Peyer's patch (tissue), 4 donors: ENCODE measurements at regions not wholly inside any gene's neighbourhood (a gene's known extent, or its start where the extent isn't known, plus 50 kb on each side); places are given as distances from the start of the nearest gene placed in this dataset.

Experiments
- DNase-seq, 3 donors: peaks; one replicate each; pipeline ENCODE4 v3.0.0-alpha.2; 2017 to 2019
- H3K27ac ChIP-seq, 4 donors: fragments of 200-600 bp; sonication (generic); one replicate each; pipeline ENCODE4 v1.5.1; 2016 to 2019
- H3K27me3 ChIP-seq, 2 donors: fragments of 200-600 bp; sonication (generic); one replicate each; pipeline ENCODE4 v1.5.1; 2019
- H3K36me3 ChIP-seq, 3 donors: fragments of 200-600 bp; sonication (generic); one replicate each; pipeline ENCODE4 v1.5.1; 2016 to 2019
- H3K4me1 ChIP-seq, 4 donors: fragments of 200-600 bp; sonication (generic); one replicate each; pipeline ENCODE4 v1.5.1; 2016 to 2019
- H3K4me3 ChIP-seq, 4 donors: fragments of 200-600 bp; sonication (generic); 1 replicate in 3 of 4; 2 replicates in 1 of 4; pipeline ENCODE4 v1.5.1; 2016 to 2019; ENCODE audit warnings: mild to moderate bottlenecking in 1 of 4
- H3K9me3 ChIP-seq, 4 donors: fragments of 200-600 bp; sonication (generic); one replicate each; pipeline ENCODE4 v1.5.1; 2016 to 2019; ENCODE audit warnings: mild to moderate bottlenecking in 1 of 4
- CTCF ChIP-seq, 6 experiments: fragments of 450-650 bp in 4 of 6; fragments of 200-600 bp in 2 of 6; sonication (generic) in 1 of 6; IDR thresholded peaks; one replicate each; pipeline ENCODE4 v1.5.1; 2017 to 2019; ENCODE audit warnings: antibody characterized with exemption in 6 of 6, mild to moderate bottlenecking in 3 of 6, moderate library complexity in 1 of 6
- POLR2A ChIP-seq, 2 donors: fragments of 450-650 bp; IDR thresholded peaks; one replicate each; pipeline ENCODE4 v1.5.1; 2017; ENCODE audit warnings: antibody characterized with exemption in 2 of 2, mild to moderate bottlenecking in 2 of 2, moderate library complexity in 2 of 2

- Histone ChIP-seq H3K36me3 (no peaks in the 10 kb centered on the region), H3K4me3 (no peak overlapping the region), H3K9me3 (peaks cover 0 to 12% (median 0%) of the 10 kb centered on the region in 4 donors), H3K27me3 (no peaks in the 10 kb centered on the region), H3K27ac (peak overlapping the region; percentile 25 to 59 (median 48)), H3K4me1 (no peaks in the 10 kb centered on the region)
- peak in 2 of 3 donors; percentile 28 to 42 for DNase-seq
- TF ChIP-seq POLR2A (IDR thresholded peaks at IDR 0.05) (no peak), CTCF (IDR thresholded peaks at IDR 0.05) (no peak)
These were observed 174.2 kb downstream of the DLL1 start for GRCh38 chr6:170116636-170117035.

- Histone ChIP-seq H3K4me1 (no peaks in the 10 kb centered on the region), H3K27ac (peak overlapping the region in 3 of 4 donors; percentile 13 to 59 (median 42)), H3K36me3 (no peaks in the 10 kb centered on the region), H3K4me3 (no peak overlapping the region), H3K27me3 (no peaks in the 10 kb centered on the region), H3K9me3 (no peaks in the 10 kb centered on the region)
- DNase-seq = peak in 2 of 3 donors; percentile 34 to 49
- TF ChIP-seq CTCF (IDR thresholded peaks at IDR 0.05) = no peak
- no peak for TF ChIP-seq POLR2A (IDR thresholded peaks at IDR 0.05)
These were observed 175.7 kb downstream of the DLL1 start for GRCh38 chr6:170114956-170115855.

- no peaks in the 10 kb centered on the region for H3K27me3 ChIP-seq
- peak in 1 of 3 donors; percentile 29 for DNase-seq
- H3K4me1 ChIP-seq = no peaks in the 10 kb centered on the region
- H3K9me3 ChIP-seq = no peaks in the 10 kb centered on the region
- no peak overlapping the region for H3K27ac ChIP-seq
- TF ChIP-seq CTCF (IDR thresholded peaks at IDR 0.05) (no peak), POLR2A (IDR thresholded peaks at IDR 0.05) (no peak)
- H3K36me3 ChIP-seq = no peaks in the 10 kb centered on the region
- H3K4me3 ChIP-seq = no peak overlapping the region
These were observed 176.5 kb downstream of the DLL1 start for GRCh38 chr6:170114187-170114945.

- H3K4me1 ChIP-seq = no peaks in the 10 kb centered on the region
- H3K4me3 ChIP-seq = no peak overlapping the region
- TF ChIP-seq CTCF (IDR thresholded peaks at IDR 0.05) (no peak), POLR2A (IDR thresholded peaks at IDR 0.05) (no peak)
- H3K27ac ChIP-seq = no peak overlapping the region
- no peaks in the 10 kb centered on the region for H3K36me3 ChIP-seq
- H3K27me3 ChIP-seq = no peaks in the 10 kb centered on the region
- no peaks in the 10 kb centered on the region for H3K9me3 ChIP-seq
- peak in 1 of 3 donors; percentile 19 for DNase-seq
These were observed 177.7 kb downstream of the DLL1 start for GRCh38 chr6:170113141-170113540.

GRCh38 chr6:170112583-170112860, 178.4 kb downstream of the DLL1 start:
- DNase-seq = peak in 1 of 3 donors; percentile 18
- Histone ChIP-seq H3K27ac (no peak overlapping the region), H3K9me3 (no peaks in the 10 kb centered on the region), H3K27me3 (no peaks in the 10 kb centered on the region), H3K4me3 (no peak overlapping the region), H3K4me1 (no peaks in the 10 kb centered on the region), H3K36me3 (no peaks in the 10 kb centered on the region)
- TF ChIP-seq POLR2A (IDR thresholded peaks at IDR 0.05) = no peak
- no peak for TF ChIP-seq CTCF (IDR thresholded peaks at IDR 0.05)
